ENCODE measurements at regions not wholly inside any gene's neighbourhood (a gene's known extent, or its start where the extent isn't known, plus 50 kb on each side); places are given as distances from the start of the nearest gene placed in this dataset.

GRCh38 chr6:121008553-121008952 is 325.7 kb downstream of the TBC1D32 start (continued):
- no peak for TF ChIP-seq REST (IDR thresholded peaks at IDR 0.05; ENCODE audit: unreplicated experiment)
- TF ChIP-seq ETS1 (IDR thresholded peaks at IDR 0.05): no peak
- TF ChIP-seq JUNB (IDR thresholded peaks at IDR 0.05; ENCODE audit: unreplicated experiment): no peak
- TF ChIP-seq EZH2phosphoT487 (IDR thresholded peaks at IDR 0.05; ENCODE audit: unreplicated experiment): no peak
- no peak for TF ChIP-seq NANOG (IDR thresholded peaks at IDR 0.05; ENCODE audit: borderline replicate concordance)
- no peak for TF ChIP-seq STAT1 (IDR thresholded peaks at IDR 0.05; ENCODE audit: unreplicated experiment)

- Histone ChIP-seq H3K9me2 (ENCODE audit: insufficient read depth) (no peaks in the 10 kb centered on the region), H2AFZ (no peak overlapping the region), H3K4me1 (ENCODE audit: insufficient read depth) (no peaks in the 10 kb centered on the region), H3K79me2 (replicated peaks; ENCODE audit: insufficient read depth) (no peaks in the 10 kb centered on the region), H3K27ac (ENCODE audit: low read depth) (no peak overlapping the region), H3F3A (replicated peaks; ENCODE audit: low read depth) (no peaks in the 10 kb centered on the region), H4K20me1 (replicated peaks; ENCODE audit: insufficient read depth) (no peaks in the 10 kb centered on the region), H3K4me2 (no peak overlapping the region), H3K4me3 (no peak overlapping the region), H3K27me3 (ENCODE audit: insufficient read depth) (no peaks in the 10 kb centered on the region), H3K36me3 (ENCODE audit: insufficient read depth) (no peaks in the 10 kb centered on the region)
- no peaks in the 10 kb centered on the region for H3K4me1 Mint-ChIP-seq
- no peaks in the 10 kb centered on the region for H3K36me3 Mint-ChIP-seq (ENCODE audit: low read depth)
- H3K27ac Mint-ChIP-seq: no peak overlapping the region
- ATAC-seq (no peak), DNase-seq (ENCODE audit: low spot score) (no peak)
- H3K4me3 Mint-ChIP-seq: no peak overlapping the region
- no peaks in the 10 kb centered on the region for H3K27me3 Mint-ChIP-seq (ENCODE audit: insufficient read depth, low read depth, poor library complexity)
- H3K9me3 Mint-ChIP-seq: peaks cover 5% of the 10 kb centered on the region; the same call in 2 of the 3 replicates
- TF ChIP-seq REST (IDR thresholded peaks at IDR 0.05; ENCODE audit: unreplicated experiment) (no peak), ZNF331 (CRISPR knock-in tag; IDR thresholded peaks at IDR 0.05; ENCODE audit: low read depth) (no peak), CTCF (conservative IDR thresholded peaks at IDR 0.05; ENCODE audit: low read depth in 2 of 2) (no peak), POLR2AphosphoS5 (IDR thresholded peaks at IDR 0.05; ENCODE audit: low read depth) (no peak), ZNF114 (CRISPR knock-in tag; IDR thresholded peaks at IDR 0.05) (no peak)
Observed at GRCh38 chr6:121006024-121006423, 328.3 kb downstream of the TBC1D32 start.
